ENCODE measurements at regions not wholly inside any gene's neighbourhood (a gene's known extent, or its start where the extent isn't known, plus 50 kb on each side); places are given as distances from the start of the nearest gene placed in this dataset.

- Histone ChIP-seq H3K4me1 (no peaks in the 10 kb centered on the region), H3K27me3 (no peaks in the 10 kb centered on the region), H3K9me3 (no peaks in the 10 kb centered on the region), H3K4me3 (no peak overlapping the region), H3K36me3 (no peaks in the 10 kb centered on the region), H3K27ac (no peak overlapping the region)
- no peak for DNase-seq
- ATAC-seq (ENCODE audit: low FRiP score in 2 of 2) = no peak
- TF ChIP-seq EP300 (IDR thresholded peaks at IDR 0.05) = no peak
- peak in 1 of 6 experiments; percentile 16 for TF ChIP-seq CTCF (IDR thresholded peaks at IDR 0.05)
- no peak for TF ChIP-seq POLR2A (IDR thresholded peaks at IDR 0.05)
- 74 to 81% methylated on average over 3 of the region's 3 CpGs for WGBS, 2 donors
These were observed 69.2 kb upstream of the RGS6 start for GRCh38 chr14:71863049-71863448.

- Histone ChIP-seq H3K9me3 (no peaks in the 10 kb centered on the region), H3K27ac (no peak overlapping the region), H3K4me1 (no peaks in the 10 kb centered on the region), H3K4me3 (no peak overlapping the region), H3K36me3 (no peaks in the 10 kb centered on the region), H3K27me3 (no peaks in the 10 kb centered on the region)
- DNase-seq (no peak), ATAC-seq (ENCODE audit: low FRiP score in 2 of 2) (no peak)
- TF ChIP-seq CTCF (IDR thresholded peaks at IDR 0.05) = no peak
- TF ChIP-seq EP300 (IDR thresholded peaks at IDR 0.05) = no peak
- no peak for TF ChIP-seq POLR2AphosphoS5 (IDR thresholded peaks at IDR 0.05)
- TF ChIP-seq POLR2A (IDR thresholded peaks at IDR 0.05) = no peak
- 78 to 82% methylated on average over 3 of the region's 3 CpGs for WGBS, 2 donors
These were observed 68.5 kb upstream of the RGS6 start for GRCh38 chr14:71863766-71864165.

Small RNAs in the stretch of these regions (small RNA-seq; reads per million reads assigned to genes)
- 0 to 0.14 (median 0) reads per million in 4 donors for gene RN7SL683P
- gene SNORD56B = 0 reads per million in 4 donors
